ENCODE measurements at regions not wholly inside any gene's neighbourhood (a gene's known extent, or its start where the extent isn't known, plus 50 kb on each side); places are given as distances from the start of the nearest gene placed in this dataset.

DNA sequence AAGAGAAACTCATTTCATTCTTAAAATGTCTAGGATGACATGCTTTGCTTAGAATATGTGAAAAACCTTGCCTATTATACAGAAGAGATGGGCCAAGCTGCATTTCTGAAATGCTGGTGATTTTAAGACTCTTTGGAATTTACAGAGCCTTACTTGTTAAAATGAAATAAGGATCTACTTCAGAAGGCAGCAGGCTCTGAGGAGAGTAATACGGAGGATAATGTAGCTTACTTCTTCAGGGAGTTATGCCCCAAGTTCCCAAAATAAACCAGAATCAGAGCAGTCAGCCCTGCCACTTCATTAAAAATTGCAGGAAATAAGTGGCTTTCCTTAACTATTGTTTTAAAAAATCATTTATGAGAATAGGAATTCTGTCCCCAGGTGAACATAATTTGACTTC, 1000.3 kb upstream of the RAG2 start:
- Histone ChIP-seq H3K27me3 (ENCODE audit: control insufficient read depth, insufficient read depth, low read length, poor library complexity, severe bottlenecking) (no peaks in the 10 kb centered on the region), H3K36me3 (ENCODE audit: control insufficient read depth, insufficient read depth, low read length) (no peaks in the 10 kb centered on the region), H3K27ac (ENCODE audit: insufficient read depth, low read depth, low read length, poor library complexity, severe bottlenecking) (no peak overlapping the region), H3K9me3 (ENCODE audit: control insufficient read depth, low read length) (no peaks in the 10 kb centered on the region), H3K4me3 (ENCODE audit: insufficient read depth, low read depth, low read length) (no peak overlapping the region), H3K4me1 (ENCODE audit: control insufficient read depth, insufficient read depth, low read length) (no peaks in the 10 kb centered on the region)
- 62 to 70% methylated on average over 1 of the region's 1 CpG for WGBS, 2 experiments

DNA sequence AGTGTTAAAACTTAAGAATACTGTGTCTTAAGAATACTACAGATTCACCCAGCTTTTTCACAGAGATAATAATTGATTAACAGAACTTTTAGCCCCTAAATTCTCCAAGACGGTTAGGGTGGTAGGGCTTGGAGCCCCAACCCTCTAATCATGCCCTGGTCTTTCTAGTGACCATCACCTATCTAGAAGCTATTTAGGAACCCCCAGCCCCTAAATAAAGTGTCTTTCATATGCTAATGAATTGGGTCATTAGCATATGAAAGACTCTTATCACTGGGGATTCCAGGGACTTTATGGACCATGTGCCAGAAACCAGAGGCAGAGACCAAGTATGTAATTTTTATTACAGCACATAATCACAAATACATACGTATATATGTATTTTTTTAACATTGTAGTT, 999.7 kb upstream of the RAG2 start:
- no peaks in the 10 kb centered on the region for H3K36me3 ChIP-seq (ENCODE audit: control insufficient read depth, insufficient read depth, low read length)
- H3K27me3 ChIP-seq (ENCODE audit: control insufficient read depth, insufficient read depth, low read length, poor library complexity, severe bottlenecking) = no peaks in the 10 kb centered on the region
- no peak overlapping the region for H3K4me3 ChIP-seq (ENCODE audit: insufficient read depth, low read depth, low read length)
- H3K4me1 ChIP-seq (ENCODE audit: control insufficient read depth, insufficient read depth, low read length) = no peaks in the 10 kb centered on the region
- no peaks in the 10 kb centered on the region for H3K9me3 ChIP-seq (ENCODE audit: control insufficient read depth, low read length)
- H3K27ac ChIP-seq (ENCODE audit: insufficient read depth, low read depth, low read length, poor library complexity, severe bottlenecking) = no peak overlapping the region
- WGBS, 2 experiments = 17 to 32% methylated on average over 1 of the region's 2 CpGs

DNA sequence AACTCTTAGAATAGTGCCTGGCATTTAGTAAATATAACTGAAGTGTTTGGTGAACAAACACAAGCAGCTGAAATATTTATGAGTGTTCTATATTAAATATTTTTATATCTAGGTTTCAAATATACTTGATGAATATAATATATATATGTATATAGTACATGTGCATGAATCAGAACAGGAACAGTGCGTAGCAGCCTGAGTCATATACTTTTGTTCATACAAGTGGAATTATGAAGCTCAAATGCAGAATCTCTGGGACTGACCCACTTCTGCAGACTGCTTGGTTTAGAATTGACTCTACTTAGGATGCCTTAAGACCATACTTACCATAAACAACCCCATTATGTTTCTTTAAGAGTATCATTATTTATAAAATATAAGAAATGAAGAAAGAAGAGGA, 997.8 kb upstream of the RAG2 start:
- H3K27me3 ChIP-seq (ENCODE audit: control insufficient read depth, insufficient read depth, low read length, poor library complexity, severe bottlenecking) = no peaks in the 10 kb centered on the region
- H3K36me3 ChIP-seq (ENCODE audit: control insufficient read depth, insufficient read depth, low read length) = no peaks in the 10 kb centered on the region
- no peak overlapping the region for H3K4me3 ChIP-seq (ENCODE audit: insufficient read depth, low read depth, low read length)
- H3K4me1 ChIP-seq (ENCODE audit: control insufficient read depth, insufficient read depth, low read length) = no peaks in the 10 kb centered on the region
- no peak overlapping the region for H3K27ac ChIP-seq (ENCODE audit: insufficient read depth, low read depth, low read length, poor library complexity, severe bottlenecking)
- WGBS, 2 experiments = 94 to 100% methylated on average over 1 of the region's 1 CpG
- no peaks in the 10 kb centered on the region for H3K9me3 ChIP-seq (ENCODE audit: control insufficient read depth, low read length)

DNA sequence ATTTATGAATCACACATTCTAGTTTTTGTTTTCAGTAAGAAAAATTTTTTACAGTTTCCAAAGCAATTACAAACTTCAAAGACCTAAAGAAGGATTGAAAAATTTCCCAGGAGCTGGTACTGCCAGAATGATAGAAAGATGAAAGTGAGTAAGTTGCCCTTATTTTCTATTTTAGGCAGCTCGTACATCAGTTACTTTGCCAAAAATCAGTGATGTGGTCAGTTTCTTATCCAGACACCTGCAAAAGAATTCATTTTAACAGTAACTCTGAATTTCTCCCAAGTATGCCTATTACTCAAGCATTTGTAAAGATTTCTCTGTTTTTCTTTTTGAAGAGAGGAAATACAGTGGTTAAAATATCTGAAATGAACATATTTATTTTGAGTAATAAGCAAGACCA, 976.3 kb upstream of the RAG2 start:
- Histone ChIP-seq H3K4me1 (ENCODE audit: control insufficient read depth, insufficient read depth, low read length) (no peaks in the 10 kb centered on the region), H3K4me3 (ENCODE audit: insufficient read depth, low read depth, low read length) (no peak overlapping the region), H3K27ac (ENCODE audit: insufficient read depth, low read depth, low read length, poor library complexity, severe bottlenecking) (no peak overlapping the region), H3K9me3 (ENCODE audit: control insufficient read depth, low read length) (no peaks in the 10 kb centered on the region), H3K27me3 (ENCODE audit: control insufficient read depth, insufficient read depth, low read length, poor library complexity, severe bottlenecking) (no peaks in the 10 kb centered on the region), H3K36me3 (ENCODE audit: control insufficient read depth, insufficient read depth, low read length) (no peaks in the 10 kb centered on the region)
- 79 to 100% methylated on average over 1 of the region's 1 CpG for WGBS, 2 experiments

- H3K4me1 ChIP-seq (ENCODE audit: control insufficient read depth, insufficient read depth, low read length) = no peaks in the 10 kb centered on the region
- 95% methylated on average over 1 of the region's 1 CpG; no CpG with 5 or more reads in 1 of the 2 experiments for WGBS, 2 experiments
- no peak overlapping the region for H3K4me3 ChIP-seq (ENCODE audit: insufficient read depth, low read depth, low read length)
- no peaks in the 10 kb centered on the region for H3K27me3 ChIP-seq (ENCODE audit: control insufficient read depth, insufficient read depth, low read length, poor library complexity, severe bottlenecking)
- no peaks in the 10 kb centered on the region for H3K9me3 ChIP-seq (ENCODE audit: control insufficient read depth, low read length)
- no peaks in the 10 kb centered on the region for H3K36me3 ChIP-seq (ENCODE audit: control insufficient read depth, insufficient read depth, low read length)
- no peak overlapping the region for H3K27ac ChIP-seq (ENCODE audit: insufficient read depth, low read depth, low read length, poor library complexity, severe bottlenecking)
These were observed 974.6 kb upstream of the RAG2 start for GRCh38 chr11:37572491-37573171.

DNA sequence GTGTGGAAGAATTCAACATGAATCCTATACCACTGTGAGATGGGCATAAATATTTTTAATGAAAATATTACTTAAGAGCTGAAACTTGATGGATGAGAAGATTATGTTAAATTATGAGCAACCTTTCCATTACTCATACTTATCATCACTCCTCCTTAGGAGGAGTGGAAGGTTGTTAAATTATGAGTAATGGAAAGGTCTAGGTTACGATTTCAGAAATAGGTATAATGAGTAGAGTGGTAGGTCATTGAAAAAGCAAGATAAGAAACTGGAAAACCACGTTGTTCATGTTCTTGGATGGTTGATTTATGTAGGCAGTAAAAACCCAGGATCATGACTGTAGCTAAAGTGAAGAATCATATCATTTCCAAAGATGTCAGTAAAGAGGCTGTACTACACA, 973.2 kb upstream of the RAG2 start:
- Histone ChIP-seq H3K4me3 (ENCODE audit: insufficient read depth, low read depth, low read length) (no peak overlapping the region), H3K4me1 (ENCODE audit: control insufficient read depth, insufficient read depth, low read length) (no peaks in the 10 kb centered on the region), H3K27me3 (ENCODE audit: control insufficient read depth, insufficient read depth, low read length, poor library complexity, severe bottlenecking) (no peaks in the 10 kb centered on the region), H3K9me3 (ENCODE audit: control insufficient read depth, low read length) (no peaks in the 10 kb centered on the region), H3K27ac (ENCODE audit: insufficient read depth, low read depth, low read length, poor library complexity, severe bottlenecking) (no peak overlapping the region), H3K36me3 (ENCODE audit: control insufficient read depth, insufficient read depth, low read length) (no peaks in the 10 kb centered on the region)
- WGBS, 2 experiments = 93 to 95% methylated on average over 2 of the region's 2 CpGs

DNA sequence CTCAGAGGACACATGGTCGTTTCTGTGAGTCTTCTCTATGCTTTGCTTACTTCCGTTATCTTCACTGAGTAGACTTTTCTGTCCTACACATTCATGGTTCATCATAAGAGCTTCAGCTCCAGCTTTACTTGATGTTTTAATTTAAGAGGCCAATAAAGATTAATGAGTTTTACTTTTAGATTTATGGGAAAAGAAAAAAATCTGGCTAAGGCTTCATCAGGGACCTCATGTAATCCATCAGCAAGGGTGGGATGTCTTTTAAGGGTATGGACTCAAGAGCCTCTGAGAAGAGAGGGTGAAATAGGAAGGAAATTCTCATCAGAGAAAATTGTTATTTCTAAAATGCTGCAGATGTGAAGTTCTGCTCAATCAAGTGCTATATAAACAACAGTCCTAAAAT, 963.0 kb upstream of the RAG2 start:
- H3K36me3 ChIP-seq (ENCODE audit: control insufficient read depth, insufficient read depth, low read length) = no peaks in the 10 kb centered on the region
- no peak overlapping the region for H3K4me3 ChIP-seq (ENCODE audit: insufficient read depth, low read depth, low read length)
- no peaks in the 10 kb centered on the region for H3K9me3 ChIP-seq (ENCODE audit: control insufficient read depth, low read length)
- WGBS, 2 experiments = 86 to 96% methylated on average over 2 of the region's 2 CpGs
- no peak overlapping the region for H3K27ac ChIP-seq (ENCODE audit: insufficient read depth, low read depth, low read length, poor library complexity, severe bottlenecking)
- H3K4me1 ChIP-seq (ENCODE audit: control insufficient read depth, insufficient read depth, low read length) = no peaks in the 10 kb centered on the region
- no peaks in the 10 kb centered on the region for H3K27me3 ChIP-seq (ENCODE audit: control insufficient read depth, insufficient read depth, low read length, poor library complexity, severe bottlenecking)

- Histone ChIP-seq H3K4me3 (ENCODE audit: insufficient read depth, low read depth, low read length) (no peak overlapping the region), H3K36me3 (ENCODE audit: control insufficient read depth, insufficient read depth, low read length) (no peaks in the 10 kb centered on the region), H3K9me3 (ENCODE audit: control insufficient read depth, low read length) (no peaks in the 10 kb centered on the region), H3K4me1 (ENCODE audit: control insufficient read depth, insufficient read depth, low read length) (no peaks in the 10 kb centered on the region), H3K27ac (ENCODE audit: insufficient read depth, low read depth, low read length, poor library complexity, severe bottlenecking) (no peak overlapping the region), H3K27me3 (ENCODE audit: control insufficient read depth, insufficient read depth, low read length, poor library complexity, severe bottlenecking) (no peaks in the 10 kb centered on the region)
- 82% methylated on average over 4 of the region's 4 CpGs for WGBS, 2 experiments
These were observed 962.3 kb upstream of the RAG2 start for GRCh38 chr11:37560346-37560745.

DNA sequence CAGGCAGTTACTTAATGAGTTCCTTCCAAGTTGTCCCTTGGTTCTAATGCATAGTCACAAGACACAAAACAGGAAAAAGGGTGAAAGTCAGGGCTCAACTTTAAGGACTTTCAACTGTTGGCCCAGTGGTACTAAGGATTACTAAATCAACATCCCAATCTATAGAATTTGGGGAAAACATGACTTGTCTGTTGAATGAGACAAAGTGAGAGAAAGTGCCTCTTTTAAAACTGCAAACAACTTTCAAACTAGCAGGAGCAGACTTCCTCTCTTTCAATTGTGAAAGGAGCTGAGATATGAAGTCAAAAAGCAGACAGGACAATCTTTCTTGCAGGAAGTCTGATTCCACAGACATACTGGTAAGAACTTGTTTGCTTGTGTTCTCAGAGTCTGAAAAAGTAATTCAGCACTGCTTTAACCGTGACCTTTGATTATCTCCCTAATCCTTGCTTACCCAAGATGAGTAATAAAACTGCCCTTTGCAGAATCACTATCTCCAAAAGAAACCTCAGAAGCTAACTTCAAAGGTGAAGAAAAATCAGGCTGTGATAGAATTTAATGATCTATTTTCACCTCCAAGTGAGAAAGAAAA, 960.7 kb upstream of the RAG2 start:
- H3K27me3 ChIP-seq (ENCODE audit: control insufficient read depth, insufficient read depth, low read length, poor library complexity, severe bottlenecking) = no peaks in the 10 kb centered on the region
- H3K9me3 ChIP-seq (ENCODE audit: control insufficient read depth, low read length) = no peaks in the 10 kb centered on the region
- H3K27ac ChIP-seq (ENCODE audit: insufficient read depth, low read depth, low read length, poor library complexity, severe bottlenecking) = no peak overlapping the region
- 94 to 100% methylated on average over 1 of the region's 1 CpG for WGBS, 2 experiments
- H3K4me3 ChIP-seq (ENCODE audit: insufficient read depth, low read depth, low read length) = no peak overlapping the region
- no peaks in the 10 kb centered on the region for H3K36me3 ChIP-seq (ENCODE audit: control insufficient read depth, insufficient read depth, low read length)
- no peaks in the 10 kb centered on the region for H3K4me1 ChIP-seq (ENCODE audit: control insufficient read depth, insufficient read depth, low read length)

DNA sequence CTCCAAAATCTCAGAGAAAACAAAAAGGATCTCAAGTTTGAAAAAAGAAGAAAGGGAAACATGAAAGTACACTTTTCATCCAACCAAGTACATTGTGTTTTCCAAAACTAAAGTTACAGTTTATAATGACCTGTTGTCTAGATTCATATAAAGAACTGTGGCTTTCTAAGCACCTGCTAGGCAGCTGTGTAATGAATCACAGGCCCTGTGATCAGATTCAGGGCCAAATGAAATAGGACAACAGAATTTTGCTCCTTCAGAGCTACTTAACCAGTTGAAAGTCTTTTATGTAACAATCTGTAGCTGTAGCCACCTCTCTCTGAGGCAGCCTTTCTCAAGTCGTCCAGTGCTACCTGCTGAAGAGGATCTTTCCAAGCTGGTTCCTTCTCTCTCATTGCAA, 960.0 kb upstream of the RAG2 start:
- Histone ChIP-seq H3K9me3 (ENCODE audit: control insufficient read depth, low read length) (no peaks in the 10 kb centered on the region), H3K36me3 (ENCODE audit: control insufficient read depth, insufficient read depth, low read length) (no peaks in the 10 kb centered on the region), H3K4me1 (ENCODE audit: control insufficient read depth, insufficient read depth, low read length) (no peaks in the 10 kb centered on the region), H3K27me3 (ENCODE audit: control insufficient read depth, insufficient read depth, low read length, poor library complexity, severe bottlenecking) (no peaks in the 10 kb centered on the region), H3K27ac (ENCODE audit: insufficient read depth, low read depth, low read length, poor library complexity, severe bottlenecking) (no peak overlapping the region), H3K4me3 (ENCODE audit: insufficient read depth, low read depth, low read length) (no peak overlapping the region)
- 69 to 79% methylated on average over 1 of the region's 1 CpG for WGBS, 2 experiments
